Limb (tissue), 2 donors: ENCODE measurements at regions not wholly inside any gene's neighbourhood (a gene's known extent, or its start where the extent isn't known, plus 50 kb on each side); places are given as distances from the start of the nearest gene placed in this dataset.

Experiments
- DNase-seq, 2 donors: peaks; one replicate each; pipeline ENCODE4 v3.0.0-alpha.2; 2016; ENCODE audit errors: extremely low spot score in 2 of 2

- DNase-seq: no peak
Observed at GRCh38 chr4:136680761-136681160, 851.5 kb downstream of the PCDH18 start.

DNA sequence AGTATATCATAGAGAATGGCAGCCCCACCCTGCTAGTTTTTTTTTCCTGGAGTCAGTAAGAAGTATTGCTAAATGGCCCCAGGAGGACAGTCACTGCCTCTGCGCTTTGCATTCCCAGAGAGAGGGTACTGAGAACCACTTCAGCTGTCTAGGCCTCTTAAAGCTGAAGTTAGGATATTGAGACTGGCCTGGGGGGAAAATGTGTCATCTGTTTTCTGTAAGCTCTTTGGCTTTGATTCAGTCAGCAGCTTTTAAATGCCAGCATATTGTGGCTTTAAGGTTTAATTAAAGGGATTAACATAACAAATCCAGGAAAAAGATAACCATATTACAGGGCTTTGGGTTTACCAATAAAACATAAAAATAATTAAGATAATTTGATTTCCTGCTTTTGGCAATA, 852.0 kb downstream of the PCDH18 start:
- DNase-seq: peak in 1 of 2 donors; percentile 72

DNA sequence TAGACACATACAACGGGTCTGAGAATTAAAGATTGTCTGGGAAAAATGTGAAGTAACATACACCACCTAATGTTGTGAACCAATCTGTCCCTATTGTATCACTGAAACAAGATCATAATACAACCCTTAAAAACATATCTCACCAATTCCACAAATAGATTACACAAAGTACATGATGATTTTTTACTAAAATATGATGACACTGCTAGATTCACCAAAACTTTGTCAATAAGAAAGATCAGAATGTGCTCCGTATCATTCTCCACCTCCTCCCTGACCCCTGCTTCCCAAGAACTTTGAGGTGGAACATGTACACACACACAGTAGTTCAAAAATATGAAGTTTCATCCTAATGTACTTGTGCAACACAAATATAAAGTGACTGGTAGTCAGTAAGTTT, 862.0 kb downstream of the PCDH18 start:
- no peak for DNase-seq

- no peak for DNase-seq
Observed at GRCh38 chr4:136664988-136665387, 867.3 kb downstream of the PCDH18 start.

GRCh38 chr4:136662539-136662938, 869.8 kb downstream of the PCDH18 start:
- no peak for DNase-seq

- no peak for DNase-seq
Observed at GRCh38 chr4:136653640-136654406, 878.5 kb downstream of the PCDH18 start.

DNA sequence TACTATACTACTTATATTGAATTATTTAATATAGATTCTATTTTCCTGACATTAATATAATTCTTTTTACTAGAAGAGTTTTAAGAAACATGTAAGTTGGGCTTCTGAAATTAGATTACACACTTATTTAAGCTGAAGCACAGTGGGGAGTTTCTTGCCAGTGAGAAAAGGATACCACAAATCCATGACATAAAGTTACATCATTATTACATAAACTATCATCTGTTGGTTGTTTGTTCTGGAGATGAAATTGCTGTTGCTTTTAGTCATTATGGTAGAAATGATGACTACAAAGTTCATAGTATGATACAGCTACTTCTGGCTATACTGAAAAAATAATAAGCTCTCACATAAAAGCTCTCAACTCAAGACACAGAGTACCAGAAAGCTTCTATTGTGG, 880.4 kb downstream of the PCDH18 start:
- no peak for DNase-seq

DNA sequence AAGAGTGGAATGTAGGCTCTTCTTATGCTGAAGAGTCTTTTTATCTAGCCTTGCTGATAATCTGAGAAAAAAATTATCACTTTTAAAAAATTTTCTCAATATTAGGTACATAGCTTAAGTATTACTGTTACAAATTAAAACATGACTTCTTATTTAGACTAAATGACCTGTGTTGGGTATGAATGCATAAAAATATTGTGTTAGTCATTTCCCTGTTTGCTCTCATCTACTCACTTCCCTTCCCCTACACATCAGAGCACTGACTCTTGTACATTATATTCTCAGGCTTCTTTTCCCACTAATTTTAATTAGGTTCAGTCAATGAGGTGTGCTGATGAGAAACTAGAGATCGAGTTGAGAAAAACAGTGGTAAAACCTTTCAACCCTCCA, 881.0 kb downstream of the PCDH18 start:
- no peak for DNase-seq

DNA sequence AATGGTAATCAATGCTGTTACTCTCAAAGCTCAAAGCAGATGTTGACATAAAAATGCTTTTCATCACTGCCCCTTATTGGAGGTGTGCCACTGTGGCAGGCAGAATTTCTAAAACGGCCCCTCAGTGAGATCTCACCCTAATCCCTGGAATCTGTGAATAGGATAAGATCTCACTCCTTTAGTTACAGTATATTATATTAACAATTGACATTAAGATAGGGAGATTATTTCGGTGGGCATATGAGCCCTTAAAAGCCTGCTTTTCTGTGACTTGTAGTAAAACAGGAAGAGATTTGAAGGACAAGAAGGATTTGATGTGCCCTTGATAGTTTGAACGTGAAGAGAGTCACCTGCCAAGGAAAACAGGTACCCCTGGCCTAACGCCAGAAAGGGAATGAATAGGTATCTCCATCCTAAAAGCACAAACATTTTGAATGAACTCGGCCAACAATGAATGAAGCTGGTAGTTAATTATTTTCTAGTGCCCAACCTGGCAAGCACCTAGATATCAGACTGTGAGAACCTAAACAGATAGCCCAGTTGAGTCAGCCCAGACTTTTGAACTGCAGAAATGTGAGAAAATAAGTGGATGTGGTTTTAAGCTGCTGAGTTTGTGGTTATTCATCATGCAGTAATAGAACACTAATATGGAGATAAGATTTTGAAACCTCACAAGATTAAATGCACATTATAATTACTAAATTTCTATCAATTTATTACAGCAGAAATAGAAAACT, 881.6 kb downstream of the PCDH18 start:
- no peak for DNase-seq

DNA sequence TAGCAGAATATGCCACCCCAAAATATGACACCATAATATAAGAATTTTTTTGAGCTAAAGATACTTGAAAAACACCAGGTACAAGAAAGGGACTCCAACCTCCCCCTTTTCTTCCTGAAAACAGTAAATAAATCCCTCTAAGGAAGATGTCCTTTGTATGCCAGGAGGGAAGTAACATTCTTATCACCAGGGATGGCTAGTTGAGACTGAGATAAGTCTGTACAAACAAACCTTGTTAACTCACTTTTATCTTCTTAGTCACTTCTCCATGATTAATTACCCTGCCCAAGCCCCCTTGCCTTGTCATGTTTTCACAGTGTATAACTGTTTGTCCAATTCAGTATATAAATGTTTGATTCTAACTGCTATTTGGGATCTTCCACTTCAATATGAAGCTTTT, 888.0 kb downstream of the PCDH18 start:
- no peak for DNase-seq

GRCh38 chr4:136643416-136643815, 888.9 kb downstream of the PCDH18 start:
- no peak for DNase-seq

- DNase-seq: no peak
Observed at GRCh38 chr4:136637071-136637777, 895.1 kb downstream of the PCDH18 start.

DNA sequence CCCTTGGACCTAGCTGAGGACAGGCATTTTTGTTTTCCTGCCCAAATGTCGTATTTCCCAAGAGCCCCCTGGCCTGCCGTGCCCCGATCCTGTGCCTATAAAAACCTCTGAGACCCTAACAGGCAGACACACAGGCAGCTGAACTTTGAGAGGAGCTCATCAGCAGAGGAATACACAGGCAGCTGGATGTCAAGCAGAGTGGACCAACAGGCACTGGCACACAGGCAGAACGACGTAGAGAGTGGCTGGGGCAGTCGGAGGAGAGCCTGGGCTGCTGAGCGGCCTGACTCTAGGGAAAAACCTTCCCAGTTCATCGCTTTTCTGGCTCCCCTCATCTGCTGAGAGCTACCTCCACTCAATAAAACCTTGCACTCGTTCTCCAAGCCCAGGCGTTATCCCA, 896.1 kb downstream of the PCDH18 start:
- no peak for DNase-seq

- DNase-seq: no peak
Observed at GRCh38 chr4:136634121-136634520, 898.2 kb downstream of the PCDH18 start.

- no peak for DNase-seq
Observed at GRCh38 chr4:136599890-136600289, 932.4 kb downstream of the PCDH18 start.

- DNase-seq: no peak
Observed at GRCh38 chr4:136590440-136590839, 941.9 kb downstream of the PCDH18 start.

DNA sequence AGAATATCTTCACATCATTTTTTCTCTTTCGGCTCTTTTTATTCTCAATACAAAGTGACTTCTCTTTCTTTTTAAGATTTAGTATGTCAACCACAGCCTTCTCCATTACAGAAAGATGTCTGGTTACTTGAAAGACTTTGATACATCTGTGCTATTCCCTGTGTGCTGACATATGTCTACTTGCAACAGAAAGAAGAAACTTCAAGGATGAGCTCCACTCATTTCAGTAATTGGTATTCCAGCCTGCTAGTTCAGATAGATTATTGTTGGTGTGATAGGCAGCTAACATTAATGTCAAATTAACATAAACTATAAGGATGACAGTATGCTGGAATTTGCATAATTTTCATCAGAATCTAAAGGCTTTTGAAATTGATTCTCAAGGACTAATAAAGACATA, 948.7 kb downstream of the PCDH18 start:
- no peak for DNase-seq

GRCh38 chr4:136581119-136581518, 951.2 kb downstream of the PCDH18 start:
- DNase-seq: no peak

DNA sequence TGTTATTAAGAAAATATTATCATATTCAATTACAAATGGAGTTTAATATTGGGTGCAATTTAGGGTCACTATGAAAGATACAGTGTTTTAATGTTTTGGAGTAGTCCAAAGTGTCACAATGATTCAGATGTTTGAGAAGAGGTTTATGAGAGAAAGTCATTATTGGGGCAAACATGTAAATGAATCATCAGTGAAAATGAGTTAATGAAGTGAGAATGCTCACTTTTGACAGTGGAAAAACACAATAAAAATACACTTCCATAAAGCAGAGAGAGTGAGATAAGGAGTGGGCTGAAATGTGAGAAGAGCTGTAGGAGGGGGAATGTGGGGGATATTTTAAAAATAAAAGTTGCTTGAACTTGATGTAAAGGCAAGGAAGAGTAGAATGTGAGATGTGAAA, 957.1 kb downstream of the PCDH18 start:
- no peak for DNase-seq

GRCh38 chr4:136573460-136573859, 958.8 kb downstream of the PCDH18 start:
- DNase-seq: no peak

- DNase-seq: no peak
Observed at GRCh38 chr4:136571315-136571714, 961.0 kb downstream of the PCDH18 start.

- DNase-seq: no peak
Observed at GRCh38 chr4:136562834-136563233, 969.5 kb downstream of the PCDH18 start.
